ENCODE measurements at regions not wholly inside any gene's neighbourhood (a gene's known extent, or its start where the extent isn't known, plus 50 kb on each side); places are given as distances from the start of the nearest gene placed in this dataset.
A peak's percentile ranks its signal among the peaks of the same experiment; 100 is the strongest.

- Histone ChIP-seq H3K9me3 (ENCODE audit: low read depth, low read length, poor library complexity, severe bottlenecking) (no peaks in the 10 kb centered on the region), H3K4me3 (ENCODE audit: low read depth, low read length, poor library complexity, severe bottlenecking) (no peak overlapping the region), H3K27me3 (replicated peaks; ENCODE audit: insufficient read depth, low read depth, low read length, poor library complexity) (no peaks in the 10 kb centered on the region), H3K4me1 (ENCODE audit: insufficient read depth, low read length, poor library complexity, severe bottlenecking) (peaks cover 71% of the 10 kb centered on the region), H3K27ac (ENCODE audit: low read depth, low read length, poor library complexity, severe bottlenecking) (peak overlapping the region; percentile 80), H3K36me3 (ENCODE audit: insufficient read depth, low read length, poor library complexity, severe bottlenecking) (no peaks in the 10 kb centered on the region)
- no TSS peak for BruUV-seq (replicated peaks)
- CTCF ChIA-PET, result no interaction called here
- POLR2A ChIA-PET (ENCODE audit: low non-redundant PET), result interaction anchor here (0.7 kb wide), 1 partner anchor 100 kb away, joined by 5 read pairs; no protein-coding TSS in a partner anchor
- intact Hi-C loops (cut with micrococcal nuclease; ENCODE audit: unreplicated experiment), result loop anchor here (5.0 kb wide), 1 partner anchor 102 kb away; the partner anchor contains the start of gene TLE3
- peak; percentile 60 for DNase-seq (ENCODE audit: low spot score)
- TF ChIP-seq CTCF (conservative IDR thresholded peaks at IDR 0.05; ENCODE audit: low read depth, low read length) (no peak), EZH2 (IDR thresholded peaks at IDR 0.05; ENCODE audit: borderline replicate concordance, low read depth, low read length, poor library complexity, severe bottlenecking) (no peak)
Measured at GRCh38 chr15:70199540-70200410, 102.1 kb upstream of the TLE3 start.

GRCh38 chr15:70199124-70199482 is 101.4 kb upstream of the TLE3 start:
- TF ChIP-seq CTCF (conservative IDR thresholded peaks at IDR 0.05; ENCODE audit: low read depth, low read length) (no peak), EZH2 (IDR thresholded peaks at IDR 0.05; ENCODE audit: borderline replicate concordance, low read depth, low read length, poor library complexity, severe bottlenecking) (no peak)
- no TSS peak for BruUV-seq (replicated peaks)
- no peak for DNase-seq (ENCODE audit: low spot score)
- ChIA-PET POLR2A (ENCODE audit: low non-redundant PET) (no interaction called here), CTCF (no interaction called here)
- Histone ChIP-seq H3K36me3 (ENCODE audit: insufficient read depth, low read length, poor library complexity, severe bottlenecking) (no peaks in the 10 kb centered on the region), H3K9me3 (ENCODE audit: low read depth, low read length, poor library complexity, severe bottlenecking) (no peaks in the 10 kb centered on the region), H3K27me3 (replicated peaks; ENCODE audit: insufficient read depth, low read depth, low read length, poor library complexity) (no peaks in the 10 kb centered on the region), H3K4me1 (ENCODE audit: insufficient read depth, low read length, poor library complexity, severe bottlenecking) (peaks cover 64% of the 10 kb centered on the region), H3K27ac (ENCODE audit: low read depth, low read length, poor library complexity, severe bottlenecking) (no peak overlapping the region), H3K4me3 (ENCODE audit: low read depth, low read length, poor library complexity, severe bottlenecking) (no peak overlapping the region)
- intact Hi-C loops (cut with micrococcal nuclease; ENCODE audit: unreplicated experiment), result loop anchor here (5.0 kb wide), 1 partner anchor 102 kb away; the partner anchor contains the start of gene TLE3

- no peak overlapping the region for H3K27ac ChIP-seq (ENCODE audit: low read depth, low read length, poor library complexity, severe bottlenecking)
- BruUV-seq (replicated peaks), result no TSS peak
- CTCF ChIA-PET, result no interaction called here
Measured at GRCh38 chr15:70198441-70199123, 100.9 kb upstream of the TLE3 start.

More at GRCh38 chr15:70198441-70199123, 100.9 kb upstream of the TLE3 start:
- H3K27me3 ChIP-seq (replicated peaks; ENCODE audit: insufficient read depth, low read depth, low read length, poor library complexity), result no peaks in the 10 kb centered on the region
- no peaks in the 10 kb centered on the region for H3K9me3 ChIP-seq (ENCODE audit: low read depth, low read length, poor library complexity, severe bottlenecking)
- no peak for DNase-seq (ENCODE audit: low spot score)
- no peaks in the 10 kb centered on the region for H3K36me3 ChIP-seq (ENCODE audit: insufficient read depth, low read length, poor library complexity, severe bottlenecking)
- POLR2A ChIA-PET (ENCODE audit: low non-redundant PET), result no interaction called here
- no peak overlapping the region for H3K4me3 ChIP-seq (ENCODE audit: low read depth, low read length, poor library complexity, severe bottlenecking)
- peaks cover 59% of the 10 kb centered on the region for H3K4me1 ChIP-seq (ENCODE audit: insufficient read depth, low read length, poor library complexity, severe bottlenecking)
- intact Hi-C loops (cut with micrococcal nuclease; ENCODE audit: unreplicated experiment), result loop anchor here (5.0 kb wide), 1 partner anchor 101 kb away; the partner anchor contains the start of gene TLE3
- TF ChIP-seq CTCF (conservative IDR thresholded peaks at IDR 0.05; ENCODE audit: low read depth, low read length), result no peak
- TF ChIP-seq EZH2 (IDR thresholded peaks at IDR 0.05; ENCODE audit: borderline replicate concordance, low read depth, low read length, poor library complexity, severe bottlenecking), result no peak

Data from A673 (cell line).